Activated CD8-positive, alpha-beta T cell treated with anti-CD3 and anti-CD28 coated beads for 36 hours (primary cell): ENCODE measurements at regions not wholly inside any gene's neighbourhood (a gene's known extent, or its start where the extent isn't known, plus 50 kb on each side); places are given as distances from the start of the nearest gene placed in this dataset.

Experiments used
- ATAC-seq: fragments of 200-7000 bp; cut with Tn5 transposase; one replicate; pipeline ENCODE4 v1.10.0; 2021; ENCODE audit warnings: mild to moderate bottlenecking, moderate library complexity
- CTCF ChIA-PET: fragments of 350-600 bp; sonication (Branson Sonifier 250); formaldehyde crosslinking; loops from one replicate; lab custom pipeline; 2021; ENCODE audit warnings: antibody characterized with exemption; lab: Charles Lee
- POLR2A ChIA-PET: fragments of 350-600 bp; sonication (Branson Sonifier 250); formaldehyde crosslinking; loops from one replicate; lab custom pipeline; 2021; ENCODE audit warnings: antibody characterized with exemption; lab: Charles Lee
- DNase-seq: peaks from one replicate; pipeline ENCODE4 v3.0.0-alpha.2; 2020
- H3K27ac Mint-ChIP-seq: one replicate; pipeline ENCODE4 v1.8.0; 2021; ENCODE audit warnings: mild to moderate bottlenecking, mixed read lengths
- H3K27me3 Mint-ChIP-seq: one replicate; pipeline ENCODE4 v1.8.0; 2021; ENCODE audit warnings: mixed read lengths
- H3K36me3 Mint-ChIP-seq: one replicate; pipeline ENCODE4 v1.8.0; 2021; ENCODE audit warnings: low read depth, mixed read lengths
- H3K4me1 Mint-ChIP-seq: one replicate; pipeline ENCODE4 v1.8.0; 2021; ENCODE audit warnings: low read depth, mixed read lengths
- H3K4me3 Mint-ChIP-seq: one replicate; pipeline ENCODE4 v1.8.0; 2021; ENCODE audit warnings: mild to moderate bottlenecking, moderate library complexity, mixed read lengths
- H3K9me3 Mint-ChIP-seq: one replicate; pipeline ENCODE4 v1.8.0; 2021; ENCODE audit warnings: mixed read lengths
- intact Hi-C: fragments of 100-400 bp; cut with micrococcal nuclease; formaldehyde crosslinking; loops from one replicate; pipeline ENCODE4 v1.10.0; 2022
- TF ChIP-seq, protein P1 (sequence below): fragments of 200-600 bp; IDR thresholded peaks from one replicate; pipeline ENCODE4 v1.8.0; 2022; ENCODE audit warnings: antibody characterized with exemption, mild to moderate bottlenecking

DNA sequence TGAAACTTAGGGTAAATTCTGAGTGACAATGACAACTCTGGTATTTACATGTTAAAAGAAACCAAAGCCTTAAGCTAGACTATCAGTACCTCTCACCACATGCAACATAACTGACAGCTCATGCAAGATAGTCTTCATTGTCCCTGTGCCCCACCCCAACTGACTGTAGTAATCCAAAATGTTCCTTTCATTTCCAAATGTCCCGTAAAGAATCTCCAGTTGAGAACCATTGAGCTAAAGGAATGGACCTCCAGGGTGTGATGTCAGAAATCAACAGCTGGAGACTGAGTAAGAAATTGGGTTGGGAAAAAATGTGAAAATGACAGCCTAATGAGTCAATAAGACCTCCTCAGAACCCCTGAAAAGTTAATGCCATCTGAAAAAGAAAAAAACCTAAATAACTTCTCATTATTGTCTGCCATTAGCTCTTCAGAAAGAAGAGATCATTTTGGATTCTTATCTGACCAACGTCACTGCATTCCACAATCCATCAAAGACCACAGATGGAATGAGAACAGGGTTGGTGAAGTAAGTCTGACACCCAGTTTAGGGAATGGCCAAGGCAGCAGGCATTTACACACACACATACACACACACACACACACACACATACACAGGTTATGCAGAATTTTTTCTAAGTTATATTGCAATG is 51.7 kb upstream of the ACVR2A start:
- Mint-ChIP-seq H3K4me1 (peaks cover 2% of the 10 kb centered on the region), H3K27me3 (no peaks in the 10 kb centered on the region), H3K36me3 (no peaks in the 10 kb centered on the region), H3K27ac (no peak overlapping the region), H3K9me3 (no peaks in the 10 kb centered on the region), H3K4me3 (no peak overlapping the region)
- intact Hi-C loops = no loop called here
- ATAC-seq (no peak), DNase-seq (no peak)
- POLR2A ChIA-PET = no interaction called here
- CTCF ChIA-PET = no interaction called here
- TF ChIP-seq, protein P1, sequence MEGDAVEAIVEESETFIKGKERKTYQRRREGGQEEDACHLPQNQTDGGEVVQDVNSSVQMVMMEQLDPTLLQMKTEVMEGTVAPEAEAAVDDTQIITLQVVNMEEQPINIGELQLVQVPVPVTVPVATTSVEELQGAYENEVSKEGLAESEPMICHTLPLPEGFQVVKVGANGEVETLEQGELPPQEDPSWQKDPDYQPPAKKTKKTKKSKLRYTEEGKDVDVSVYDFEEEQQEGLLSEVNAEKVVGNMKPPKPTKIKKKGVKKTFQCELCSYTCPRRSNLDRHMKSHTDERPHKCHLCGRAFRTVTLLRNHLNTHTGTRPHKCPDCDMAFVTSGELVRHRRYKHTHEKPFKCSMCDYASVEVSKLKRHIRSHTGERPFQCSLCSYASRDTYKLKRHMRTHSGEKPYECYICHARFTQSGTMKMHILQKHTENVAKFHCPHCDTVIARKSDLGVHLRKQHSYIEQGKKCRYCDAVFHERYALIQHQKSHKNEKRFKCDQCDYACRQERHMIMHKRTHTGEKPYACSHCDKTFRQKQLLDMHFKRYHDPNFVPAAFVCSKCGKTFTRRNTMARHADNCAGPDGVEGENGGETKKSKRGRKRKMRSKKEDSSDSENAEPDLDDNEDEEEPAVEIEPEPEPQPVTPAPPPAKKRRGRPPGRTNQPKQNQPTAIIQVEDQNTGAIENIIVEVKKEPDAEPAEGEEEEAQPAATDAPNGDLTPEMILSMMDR = no peak

DNA sequence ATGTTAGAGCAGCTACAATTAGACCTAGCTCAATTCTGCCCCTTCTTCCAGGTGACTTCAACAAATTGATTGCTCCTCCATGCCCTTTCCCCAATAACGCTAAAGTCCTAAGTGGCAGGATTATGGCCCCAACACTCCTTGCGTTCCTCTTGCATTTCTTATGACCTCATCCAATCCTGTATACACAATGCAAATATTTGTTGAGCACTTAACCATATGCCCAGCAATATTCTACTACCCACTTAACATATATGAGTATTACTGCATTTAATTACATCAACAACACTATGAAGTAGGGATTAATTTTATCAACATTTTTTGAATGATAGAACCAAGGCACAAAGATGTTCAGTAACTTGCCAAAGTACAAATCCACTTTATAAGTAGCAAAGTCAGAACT is 54.2 kb upstream of the ACVR2A start:
- ATAC-seq = no peak
- CTCF ChIA-PET = no interaction called here
- intact Hi-C loops = no loop called here
- no peak overlapping the region for H3K27ac Mint-ChIP-seq
- DNase-seq = no peak
- no peaks in the 10 kb centered on the region for H3K36me3 Mint-ChIP-seq
- no peaks in the 10 kb centered on the region for H3K27me3 Mint-ChIP-seq
- no peaks in the 10 kb centered on the region for H3K9me3 Mint-ChIP-seq
- TF ChIP-seq, protein P1 = no peak
- no peak overlapping the region for H3K4me3 Mint-ChIP-seq
- POLR2A ChIA-PET = interaction anchor here (1.1 kb wide), 1 partner anchor 13 kb away, joined by 3 read pairs; no protein-coding TSS in a partner anchor
- H3K4me1 Mint-ChIP-seq = no peaks in the 10 kb centered on the region

DNA sequence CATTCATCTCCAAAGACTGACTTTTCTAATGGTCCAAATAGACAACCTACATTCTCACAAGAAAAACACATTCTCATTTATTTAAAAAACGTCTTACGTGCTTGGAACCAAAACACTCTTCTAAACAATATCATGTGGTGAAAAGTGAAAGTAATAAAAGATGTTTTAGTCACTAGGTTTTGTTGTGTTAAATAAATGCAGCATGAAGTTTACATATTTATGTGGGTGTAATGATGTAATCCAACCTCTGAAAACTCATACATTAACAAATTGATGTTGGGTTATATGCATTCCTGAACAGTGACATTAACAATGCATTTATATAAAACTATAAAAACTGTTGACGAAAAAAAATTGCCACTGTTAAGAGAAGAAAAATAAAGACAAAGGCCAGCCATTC is 55.1 kb upstream of the ACVR2A start:
- ChIA-PET POLR2A (interaction anchor here (1.1 kb wide), 1 partner anchor 12 kb away, joined by 3 read pairs; no protein-coding TSS in a partner anchor), CTCF (no interaction called here)
- Mint-ChIP-seq H3K4me1 (no peaks in the 10 kb centered on the region), H3K27me3 (no peaks in the 10 kb centered on the region), H3K9me3 (no peaks in the 10 kb centered on the region), H3K27ac (no peak overlapping the region), H3K36me3 (no peaks in the 10 kb centered on the region), H3K4me3 (no peak overlapping the region)
- TF ChIP-seq, protein P1 = no peak
- ATAC-seq (no peak), DNase-seq (no peak)
- intact Hi-C loops = no loop called here

DNA sequence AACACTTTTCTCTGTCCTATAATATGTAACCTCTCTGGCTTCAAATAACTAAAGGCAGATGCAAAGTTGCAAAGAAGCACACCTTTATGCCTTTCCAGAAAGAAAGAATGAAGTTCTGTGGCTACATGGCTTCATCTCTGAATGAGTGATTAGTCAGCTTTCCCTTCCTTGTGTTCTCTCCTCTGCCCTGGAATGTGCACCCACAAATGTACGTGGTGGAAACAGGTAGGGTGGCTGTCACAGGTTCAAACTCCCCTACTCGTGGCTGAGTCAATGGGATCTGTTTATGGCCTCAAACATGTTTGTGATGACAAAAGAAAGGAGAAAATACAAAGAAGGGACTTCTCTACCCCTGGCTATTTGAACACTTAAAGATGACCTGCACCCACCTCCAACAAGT is 55.5 kb upstream of the ACVR2A start:
- no peaks in the 10 kb centered on the region for H3K4me1 Mint-ChIP-seq
- intact Hi-C loops = no loop called here
- no peak overlapping the region for H3K27ac Mint-ChIP-seq
- ATAC-seq (no peak), DNase-seq (no peak)
- ChIA-PET POLR2A (no interaction called here), CTCF (no interaction called here)
- no peak overlapping the region for H3K4me3 Mint-ChIP-seq
- no peaks in the 10 kb centered on the region for H3K36me3 Mint-ChIP-seq
- TF ChIP-seq, protein P1 = no peak
- no peaks in the 10 kb centered on the region for H3K9me3 Mint-ChIP-seq
- no peaks in the 10 kb centered on the region for H3K27me3 Mint-ChIP-seq

DNA sequence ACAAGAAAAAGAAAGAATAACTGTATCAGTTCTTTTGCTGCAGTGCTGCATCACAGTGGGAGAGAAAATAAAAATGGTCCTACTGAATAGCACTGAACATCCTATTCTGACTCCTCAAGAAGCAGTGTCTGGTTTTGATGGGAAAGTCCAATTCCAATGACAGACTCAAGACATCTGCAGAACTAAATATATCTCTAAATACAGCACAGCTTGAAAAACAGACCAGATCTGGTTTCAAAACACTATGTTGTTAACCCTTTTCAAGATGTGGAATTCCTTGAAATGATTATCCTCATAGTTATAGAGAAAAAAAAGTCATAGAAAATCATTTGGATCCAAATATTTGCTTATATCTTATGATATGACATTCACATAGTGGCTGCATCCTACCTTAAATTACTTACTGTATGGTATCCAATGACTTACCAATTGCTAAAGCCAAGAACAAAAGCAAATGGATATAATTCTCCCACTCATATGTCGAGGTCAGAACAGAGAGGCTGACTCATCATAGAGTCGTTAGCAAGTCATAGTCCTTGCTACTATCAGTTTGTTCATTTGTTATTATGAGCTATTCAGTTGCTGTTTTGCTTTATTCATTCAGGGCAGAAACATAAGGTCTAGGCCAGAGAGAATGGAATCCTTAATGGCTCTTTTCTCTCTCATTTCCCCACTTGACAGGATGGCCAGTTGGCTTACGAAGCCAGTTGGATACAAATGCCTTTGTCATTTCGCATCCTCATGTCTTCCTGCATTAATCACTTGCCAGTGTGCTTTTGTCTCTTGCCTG is 62.5 kb upstream of the ACVR2A start:
- DNase-seq = no peak
- CTCF ChIA-PET = no interaction called here
- TF ChIP-seq, protein P1 = no peak

More for the DNA sequence above, 62.5 kb upstream of the ACVR2A start:
- Mint-ChIP-seq H3K4me1 (no peaks in the 10 kb centered on the region), H3K27me3 (peaks cover 2% of the 10 kb centered on the region), H3K36me3 (no peaks in the 10 kb centered on the region), H3K27ac (no peak overlapping the region), H3K4me3 (no peak overlapping the region), H3K9me3 (no peaks in the 10 kb centered on the region)
- no peak for ATAC-seq
- POLR2A ChIA-PET = no interaction called here
- intact Hi-C loops = no loop called here
